ENCODE measurements at regions not wholly inside any gene's neighbourhood (a gene's known extent, or its start where the extent isn't known, plus 50 kb on each side); places are given as distances from the start of the nearest gene placed in this dataset.
"Not testable (repeated sequence)": the region's sequence is repeated elsewhere in the genome, so short reads cannot be mapped to it uniquely, and the experiment has no call there.

DNA sequence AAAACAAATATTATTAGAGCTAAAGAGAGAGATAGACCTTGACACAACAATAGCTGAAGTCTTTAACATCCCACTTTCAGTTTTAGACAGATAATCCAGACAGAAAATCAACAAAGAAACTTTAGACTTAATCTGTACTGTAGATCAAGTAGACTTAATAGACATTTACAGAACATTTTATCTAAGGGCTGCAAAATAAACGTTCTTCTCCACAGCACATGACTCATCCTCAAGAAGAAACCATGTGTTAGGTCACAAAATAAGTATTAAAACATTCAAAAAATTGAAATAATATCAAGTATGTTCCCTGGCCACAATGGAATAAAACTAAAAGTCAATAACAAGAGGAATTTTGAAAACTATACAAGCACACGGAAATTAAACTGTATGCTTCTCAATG is 1510.3 kb upstream of the PCDH10 start:
- DNase-seq (ENCODE audit: low read depth), result no peak
- in situ Hi-C loops (cut with HindIII; ENCODE audit: low pct_unique_long_range_greater_than_20kb, low sequenced_read_pairs), result no loop called here

DNA sequence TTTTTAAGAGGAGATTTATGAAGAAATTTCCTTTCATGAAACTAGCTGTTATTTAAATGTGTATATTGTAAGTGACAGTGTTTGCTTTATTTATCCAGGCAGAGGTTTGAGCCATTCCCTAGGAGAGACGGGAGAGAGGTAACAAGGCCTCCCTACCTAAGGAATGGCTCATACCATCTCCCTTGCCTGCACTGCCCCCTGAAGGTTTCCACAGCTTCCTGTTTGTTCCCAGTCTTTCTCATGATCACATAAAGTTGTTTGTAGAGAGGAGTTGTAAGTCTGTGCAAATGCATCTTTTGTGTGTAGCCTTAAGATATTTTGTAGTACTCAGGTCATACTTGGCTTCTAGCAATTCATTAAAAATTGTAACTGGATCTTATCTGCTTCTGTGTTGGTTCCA is 1504.5 kb upstream of the PCDH10 start:
- DNase-seq (ENCODE audit: low read depth), result no peak
- in situ Hi-C loops (cut with HindIII; ENCODE audit: low pct_unique_long_range_greater_than_20kb, low sequenced_read_pairs), result no loop called here

DNA sequence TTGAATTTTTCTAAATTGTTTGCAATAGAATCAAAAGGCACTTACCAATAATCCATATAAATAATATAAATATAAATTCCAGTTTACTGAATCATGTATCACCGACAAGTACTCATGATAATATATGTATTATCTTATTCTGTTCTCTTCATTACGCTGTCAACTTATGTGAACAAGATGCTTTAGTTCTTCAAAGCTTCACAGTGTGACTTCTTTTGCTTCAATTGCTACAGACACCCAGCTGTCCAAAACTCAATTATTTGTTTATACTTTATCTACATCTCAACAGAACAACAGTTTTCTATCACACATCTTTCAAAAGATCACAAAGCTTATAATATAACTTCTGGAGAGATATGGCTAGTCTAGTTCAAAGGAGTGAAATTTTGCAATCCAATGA is 1499.9 kb upstream of the PCDH10 start:
- in situ Hi-C loops (cut with HindIII; ENCODE audit: low pct_unique_long_range_greater_than_20kb, low sequenced_read_pairs), result no loop called here
- no peak for DNase-seq (ENCODE audit: low read depth)

DNA sequence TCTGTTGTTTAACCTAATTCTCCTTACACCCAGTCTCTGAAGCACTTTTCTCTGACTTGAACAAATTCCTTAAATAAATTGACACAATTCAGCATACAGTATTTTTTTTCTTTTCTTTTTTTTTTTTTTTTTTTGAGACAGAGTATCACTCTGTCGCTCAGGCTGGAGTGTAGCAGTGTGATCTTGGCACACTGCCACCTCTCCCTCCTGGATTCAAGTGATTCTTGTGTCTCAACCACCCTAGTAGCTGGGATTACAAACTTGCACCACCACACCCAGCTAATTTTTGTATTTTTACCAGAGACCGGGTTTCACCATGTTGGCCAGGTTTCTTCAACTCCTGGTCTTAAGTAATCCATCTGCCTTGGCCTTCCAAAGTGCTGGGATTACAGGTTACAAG is 1498.1 kb upstream of the PCDH10 start:
- in situ Hi-C loops (cut with HindIII; ENCODE audit: low pct_unique_long_range_greater_than_20kb, low sequenced_read_pairs), result no loop called here
- DNase-seq (ENCODE audit: low read depth), result no peak

DNA sequence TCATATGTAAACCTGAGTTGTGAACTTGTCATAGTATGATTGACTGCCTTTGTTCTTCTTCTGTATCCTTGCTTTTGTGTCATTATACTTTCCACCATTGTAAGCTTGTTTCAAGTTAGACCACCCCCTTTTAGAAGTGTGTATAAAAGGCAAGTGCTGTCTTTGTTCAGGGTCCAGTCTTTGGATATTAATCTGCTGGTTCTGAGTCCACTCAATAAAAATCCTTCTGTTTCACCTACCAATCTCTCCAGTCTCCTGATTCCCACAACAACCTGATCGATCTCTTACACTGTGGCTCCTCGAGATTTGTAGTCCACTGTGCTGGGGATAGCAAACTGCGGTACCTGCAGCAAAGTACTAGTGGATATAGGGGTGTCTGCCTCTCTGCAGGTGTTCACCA is 1465.8 kb upstream of the PCDH10 start:
- in situ Hi-C loops (cut with HindIII; ENCODE audit: low pct_unique_long_range_greater_than_20kb, low sequenced_read_pairs); DNase-seq (ENCODE audit: low read depth): not testable (repeated sequence)

DNA sequence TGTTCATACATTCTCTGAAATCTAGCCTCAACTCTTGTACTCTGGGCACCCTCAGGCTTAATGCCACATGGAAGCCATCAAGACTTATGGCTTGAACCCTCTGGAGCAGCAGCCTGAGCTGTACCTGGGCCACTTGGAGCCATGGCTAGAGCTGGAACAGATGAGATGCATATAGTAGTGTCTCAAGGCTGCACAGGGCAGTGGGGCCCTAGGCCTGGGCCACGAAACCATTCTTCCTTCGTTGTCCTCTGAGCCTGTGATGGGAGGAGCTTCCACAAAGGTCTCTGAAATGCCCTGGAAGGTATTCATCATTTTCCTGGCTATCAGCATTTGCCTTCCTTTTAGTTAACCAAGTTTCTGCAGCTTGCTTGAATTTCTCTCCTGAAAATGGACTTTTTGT is 1427.2 kb upstream of the PCDH10 start:
- in situ Hi-C loops (cut with HindIII; ENCODE audit: low pct_unique_long_range_greater_than_20kb, low sequenced_read_pairs), result no loop called here
- DNase-seq (ENCODE audit: low read depth), result no peak

DNA sequence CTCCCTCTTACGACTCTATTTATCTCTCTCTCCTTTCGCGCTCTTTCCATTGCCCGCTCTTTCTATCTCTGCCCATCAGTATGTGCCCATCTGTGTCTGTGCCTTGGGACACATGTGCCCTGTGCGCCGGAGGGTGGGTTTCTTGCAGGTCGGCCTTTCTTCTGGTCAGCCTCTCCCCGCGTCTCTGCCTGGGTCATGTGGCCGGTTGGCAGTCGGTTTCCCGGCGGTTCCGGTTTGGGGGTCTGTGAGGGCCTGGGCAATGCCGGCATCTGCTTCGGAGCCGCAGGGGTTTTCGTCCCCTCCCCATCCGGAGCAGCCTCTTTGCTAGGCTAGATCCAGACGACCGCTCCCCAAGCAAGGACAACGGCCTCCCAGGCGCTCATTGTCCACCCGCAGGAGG is 1426.0 kb upstream of the PCDH10 start:
- DNase-seq (ENCODE audit: low read depth); in situ Hi-C loops (cut with HindIII; ENCODE audit: low pct_unique_long_range_greater_than_20kb, low sequenced_read_pairs): not testable (repeated sequence)

DNA sequence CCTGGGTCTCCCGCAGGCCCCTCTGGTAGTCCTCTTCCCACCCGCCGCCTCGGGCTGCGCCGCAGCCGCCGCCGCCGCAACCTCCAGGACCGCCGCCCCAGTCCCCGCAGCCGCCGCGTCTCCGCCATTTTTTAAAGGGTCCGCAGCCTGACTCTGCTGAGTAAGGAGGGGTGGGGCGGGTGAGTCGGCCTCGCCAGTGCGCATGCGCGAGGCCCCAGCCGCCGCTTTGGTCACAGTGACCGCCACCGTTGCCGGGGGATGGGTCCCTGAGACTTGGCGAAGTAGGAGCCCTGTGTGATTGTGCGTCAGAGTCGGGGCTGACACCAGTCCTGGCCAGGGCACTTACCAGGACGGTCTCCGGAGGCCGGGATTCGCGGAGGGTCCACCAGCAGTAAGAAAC is 1424.2 kb upstream of the PCDH10 start:
- in situ Hi-C loops (cut with HindIII; ENCODE audit: low pct_unique_long_range_greater_than_20kb, low sequenced_read_pairs); DNase-seq (ENCODE audit: low read depth): not testable (repeated sequence)

DNA sequence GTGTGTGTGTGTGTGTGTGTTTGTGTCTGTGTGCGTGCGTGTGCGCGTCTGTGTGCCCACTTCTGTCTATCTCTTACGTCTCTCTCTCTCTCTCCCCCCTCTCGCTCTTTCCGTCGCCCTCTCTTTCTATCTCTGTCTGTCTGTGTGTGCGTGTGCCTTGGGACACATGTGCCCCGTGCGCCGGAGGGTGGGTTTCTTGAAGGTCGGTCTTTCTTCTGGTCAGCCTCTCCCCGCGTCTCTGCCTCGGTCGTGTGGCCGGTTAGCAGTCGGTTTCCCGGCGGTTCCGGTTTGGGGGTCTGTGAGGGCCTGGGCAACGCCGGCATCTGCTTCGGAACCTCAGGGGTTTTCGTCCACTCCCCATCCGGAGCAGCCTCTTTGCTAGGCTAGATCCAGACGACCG is 1423.6 kb upstream of the PCDH10 start:
- DNase-seq (ENCODE audit: low read depth); in situ Hi-C loops (cut with HindIII; ENCODE audit: low pct_unique_long_range_greater_than_20kb, low sequenced_read_pairs): not testable (repeated sequence)

DNA sequence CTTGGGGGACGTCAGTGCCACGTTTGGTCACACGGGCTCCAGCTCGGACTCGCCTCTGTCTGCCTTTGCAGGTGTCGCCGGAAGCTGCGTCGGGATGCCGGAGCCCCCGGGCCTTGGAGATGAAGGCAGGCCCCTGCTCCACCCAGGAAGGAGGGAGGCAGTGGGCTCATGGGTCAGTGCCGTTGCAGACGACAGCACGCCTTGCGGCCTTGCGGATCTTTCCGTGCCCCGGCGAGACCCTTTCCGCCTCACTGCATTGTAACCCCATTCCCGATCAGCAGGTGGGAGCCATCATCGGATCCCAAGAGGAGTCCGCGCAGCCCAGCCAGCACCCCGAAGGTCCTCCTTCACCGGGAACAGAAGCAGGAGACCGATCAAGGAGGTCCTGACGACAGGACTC is 1422.2 kb upstream of the PCDH10 start:
- in situ Hi-C loops (cut with HindIII; ENCODE audit: low pct_unique_long_range_greater_than_20kb, low sequenced_read_pairs), result not testable (repeated sequence)

DNA sequence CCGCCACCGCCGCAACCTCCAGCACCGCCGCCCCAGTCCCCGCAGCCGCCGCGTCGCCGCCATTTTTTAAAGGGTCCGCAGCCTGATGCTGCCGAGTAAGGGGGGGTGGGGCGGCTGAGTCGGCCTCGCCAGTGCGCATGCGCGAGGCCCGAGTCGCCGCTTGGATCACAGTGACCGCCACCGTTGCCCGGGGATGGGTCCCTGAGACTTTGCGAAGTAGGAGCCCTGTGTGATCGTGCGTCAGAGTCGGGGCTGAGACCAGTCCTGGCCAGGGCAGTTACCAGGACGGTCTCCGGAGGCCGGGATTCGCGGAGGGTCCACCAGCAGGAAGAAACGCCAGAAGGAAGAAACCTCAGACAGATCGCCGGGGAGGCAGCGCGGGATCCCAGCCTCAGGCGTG is 1421.7 kb upstream of the PCDH10 start:
- in situ Hi-C loops (cut with HindIII; ENCODE audit: low pct_unique_long_range_greater_than_20kb, low sequenced_read_pairs); DNase-seq (ENCODE audit: low read depth): not testable (repeated sequence)

More for the DNA sequence above, 1422.2 kb upstream of the PCDH10 start:
- DNase-seq (ENCODE audit: low read depth), result not testable (repeated sequence)

DNA sequence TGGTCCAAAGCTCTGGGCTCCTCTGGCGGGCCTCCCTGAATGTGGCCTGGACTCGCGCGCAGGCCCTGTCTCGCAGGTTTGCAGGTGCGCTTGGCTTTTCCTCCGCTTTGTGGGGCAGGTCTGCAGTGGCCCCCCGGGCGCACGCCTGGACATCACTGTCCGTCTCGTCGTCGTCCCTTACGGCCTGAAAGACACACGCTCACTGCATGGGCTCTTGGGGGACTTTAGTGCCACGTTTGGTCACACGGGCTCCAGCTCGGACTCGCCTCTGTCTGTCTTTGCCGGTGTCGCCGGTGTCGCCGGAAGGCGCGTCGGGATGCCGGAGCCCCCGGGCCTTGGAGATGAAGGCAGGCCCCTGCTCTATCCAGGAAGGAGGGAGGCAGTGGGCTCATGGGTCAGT is 1419.9 kb upstream of the PCDH10 start:
- DNase-seq (ENCODE audit: low read depth); in situ Hi-C loops (cut with HindIII; ENCODE audit: low pct_unique_long_range_greater_than_20kb, low sequenced_read_pairs): not testable (repeated sequence)

DNA sequence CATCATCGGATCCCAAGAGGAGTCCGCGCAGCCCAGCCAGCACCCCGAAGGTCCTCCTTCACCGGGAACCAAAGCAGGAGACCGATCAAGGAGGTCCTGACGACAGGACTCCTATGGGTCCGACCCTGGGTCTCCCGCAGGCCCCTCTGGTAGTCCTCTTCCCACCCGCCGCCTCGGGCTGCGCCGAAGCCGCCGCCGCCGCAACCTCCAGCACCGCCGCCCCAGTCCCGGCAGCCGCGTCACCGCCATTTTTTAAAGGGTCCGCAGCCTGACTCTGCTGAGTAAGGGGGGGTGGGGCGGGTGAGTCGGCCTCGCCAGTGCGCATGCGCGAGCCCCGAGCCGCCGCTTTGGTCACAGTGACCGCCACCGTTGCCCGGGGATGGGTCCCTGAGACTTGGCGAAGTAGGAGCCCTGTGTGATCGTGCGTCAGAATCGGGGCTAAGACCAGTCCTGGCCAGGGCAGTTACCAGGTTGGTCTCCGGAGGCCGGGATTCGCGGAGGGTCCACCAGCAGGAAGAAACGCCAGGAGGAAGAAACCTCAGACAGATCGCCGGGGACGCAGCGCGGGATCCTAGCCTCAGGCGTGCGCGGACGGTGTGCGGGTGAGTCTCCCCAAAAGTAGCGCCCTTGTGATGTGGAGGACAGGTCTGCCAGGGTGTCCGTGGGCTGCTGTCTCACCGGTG is 1419.2 kb upstream of the PCDH10 start:
- DNase-seq (ENCODE audit: low read depth); in situ Hi-C loops (cut with HindIII; ENCODE audit: low pct_unique_long_range_greater_than_20kb, low sequenced_read_pairs): not testable (repeated sequence)

DNA sequence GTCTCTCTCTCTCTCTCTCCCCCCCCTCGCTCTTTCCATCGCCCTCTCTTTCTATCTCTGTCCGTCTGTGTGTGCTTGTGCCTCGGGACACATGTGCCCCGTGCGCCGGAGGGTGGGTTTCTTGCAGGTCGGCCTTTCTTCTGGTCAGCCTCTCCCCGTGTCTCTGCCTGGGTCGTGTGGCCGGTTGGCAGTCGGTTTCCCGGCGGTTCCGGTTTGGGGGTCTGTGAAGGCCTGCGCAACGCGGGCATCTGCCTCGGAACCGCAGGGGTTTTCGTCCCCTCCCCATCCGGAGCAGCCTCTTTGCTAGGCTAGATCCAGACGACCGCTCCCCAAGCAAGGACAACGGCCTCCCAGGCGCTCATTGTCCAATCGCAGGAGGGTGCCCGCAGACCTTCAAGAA is 1418.5 kb upstream of the PCDH10 start:
- DNase-seq (ENCODE audit: low read depth); in situ Hi-C loops (cut with HindIII; ENCODE audit: low pct_unique_long_range_greater_than_20kb, low sequenced_read_pairs): not testable (repeated sequence)

DNA sequence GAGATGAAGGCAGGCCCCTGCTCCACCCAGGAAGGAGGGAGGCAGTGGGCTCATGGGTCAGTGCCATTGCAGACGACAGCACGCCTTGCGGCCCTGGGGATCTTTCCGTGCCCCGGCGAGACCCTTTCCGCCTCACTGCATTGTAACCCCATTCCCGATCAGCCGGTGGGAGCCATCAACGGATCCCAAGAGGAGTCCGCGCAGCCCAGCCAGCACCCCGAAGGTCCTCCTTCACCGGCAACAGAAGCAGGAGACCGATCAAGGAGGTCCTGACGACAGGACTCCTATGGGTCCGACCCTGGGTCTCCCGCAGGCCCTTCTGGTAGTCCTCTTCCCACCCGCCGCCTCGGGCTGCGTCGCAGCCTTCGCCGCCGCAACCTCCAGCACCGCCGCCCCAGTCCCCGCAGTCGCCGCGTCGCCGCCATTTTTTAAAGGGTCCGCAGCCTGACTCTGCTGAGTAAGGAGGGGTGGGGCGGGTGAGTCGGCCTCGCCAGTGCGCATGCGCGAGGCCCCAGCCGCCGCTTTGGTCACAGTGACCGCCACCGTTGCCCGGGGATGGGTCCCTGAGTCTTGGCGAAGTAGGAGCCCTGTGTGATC is 1417.0 kb upstream of the PCDH10 start:
- DNase-seq (ENCODE audit: low read depth); in situ Hi-C loops (cut with HindIII; ENCODE audit: low pct_unique_long_range_greater_than_20kb, low sequenced_read_pairs): not testable (repeated sequence)

DNA sequence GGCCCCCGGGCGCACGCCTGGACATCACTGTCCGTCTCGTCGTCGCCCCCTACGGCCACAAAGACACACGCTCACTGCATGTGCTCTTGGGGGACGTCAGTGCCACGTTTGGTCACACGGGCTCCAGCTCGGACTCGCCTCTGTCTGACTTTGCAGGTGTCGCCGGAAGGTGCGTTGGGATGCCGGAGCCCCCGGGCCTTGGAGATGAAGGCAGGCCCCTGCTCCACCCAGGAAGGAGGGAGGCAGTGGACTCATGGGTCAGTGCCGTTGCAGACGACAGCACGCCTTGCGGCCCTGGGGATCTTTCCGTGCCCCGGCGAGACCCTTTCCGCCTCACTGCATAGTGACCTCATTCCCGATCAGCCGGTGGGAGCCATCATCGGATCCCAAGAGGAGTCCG is 1414.8 kb upstream of the PCDH10 start:
- in situ Hi-C loops (cut with HindIII; ENCODE audit: low pct_unique_long_range_greater_than_20kb, low sequenced_read_pairs); DNase-seq (ENCODE audit: low read depth): not testable (repeated sequence)

DNA sequence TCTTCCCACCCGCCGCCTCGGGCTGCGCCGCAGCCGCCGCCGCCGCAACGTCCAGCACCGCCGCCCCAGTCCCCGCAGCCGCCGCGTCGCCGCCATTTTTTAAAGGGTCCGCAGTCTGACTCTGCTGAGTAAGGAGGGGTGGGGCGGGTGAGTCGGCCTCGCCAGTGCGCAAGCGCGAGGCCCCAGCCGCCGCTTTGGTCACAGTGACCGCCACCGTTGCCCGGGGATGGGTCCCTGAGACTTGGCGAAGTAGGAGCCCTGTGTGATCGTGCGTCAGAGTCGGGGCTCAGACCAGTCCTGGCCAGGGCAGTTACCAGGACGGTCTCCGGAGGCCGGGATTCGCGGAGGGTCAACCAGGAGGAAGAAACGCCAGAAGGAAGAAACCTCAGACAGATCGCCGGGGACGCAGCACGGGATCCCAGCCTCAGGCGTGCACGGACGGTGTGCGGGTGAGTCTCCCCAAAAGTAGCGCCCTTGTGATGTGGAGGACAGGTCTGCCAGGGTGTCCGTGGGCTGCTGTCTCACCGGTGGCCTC is 1414.2 kb upstream of the PCDH10 start:
- DNase-seq (ENCODE audit: low read depth); in situ Hi-C loops (cut with HindIII; ENCODE audit: low pct_unique_long_range_greater_than_20kb, low sequenced_read_pairs): not testable (repeated sequence)

DNA sequence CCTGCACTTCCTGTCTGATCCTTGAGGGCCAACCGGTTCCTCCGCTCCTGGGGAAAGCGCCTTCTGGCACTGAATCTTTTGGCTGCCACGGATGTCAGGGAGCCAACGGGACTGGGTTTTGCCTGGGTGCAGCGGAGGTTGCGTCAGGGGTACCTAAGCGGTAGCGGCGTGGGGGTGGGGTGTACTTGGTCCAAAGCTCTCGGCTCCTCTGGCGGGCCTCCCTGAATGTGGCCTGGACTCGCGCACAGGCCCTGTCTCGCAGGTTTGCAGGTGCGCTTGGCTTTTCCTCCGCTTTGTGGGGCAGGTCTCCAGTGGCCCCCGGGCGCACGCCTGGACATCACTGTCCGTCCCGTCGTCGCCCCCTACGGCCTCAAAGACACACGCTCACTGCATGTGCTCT is 1410.1 kb upstream of the PCDH10 start:
- DNase-seq (ENCODE audit: low read depth); in situ Hi-C loops (cut with HindIII; ENCODE audit: low pct_unique_long_range_greater_than_20kb, low sequenced_read_pairs): not testable (repeated sequence)

DNA sequence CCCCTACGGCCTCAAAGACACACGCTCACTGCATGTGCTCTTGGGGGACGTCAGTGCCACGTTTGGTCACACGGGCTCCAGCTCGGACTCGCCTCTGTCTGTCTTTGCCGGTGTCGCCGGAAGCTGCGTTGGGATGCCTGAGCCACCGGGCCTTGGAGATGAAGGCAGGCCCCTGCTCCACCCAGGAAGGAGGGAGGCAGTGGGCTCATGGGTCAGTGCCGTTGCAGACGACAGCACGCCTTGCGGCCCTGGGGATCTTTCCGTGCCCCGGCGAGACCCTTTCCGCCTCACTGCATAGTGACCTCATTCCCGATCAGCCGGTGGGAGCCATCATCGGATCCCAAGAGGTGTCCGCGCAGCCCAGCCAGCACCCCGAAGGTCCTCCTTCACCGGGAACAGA is 1407.3 kb upstream of the PCDH10 start:
- DNase-seq (ENCODE audit: low read depth); in situ Hi-C loops (cut with HindIII; ENCODE audit: low pct_unique_long_range_greater_than_20kb, low sequenced_read_pairs): not testable (repeated sequence)
